WI38 (cell line): ENCODE measurements at regions not wholly inside any gene's neighbourhood (a gene's known extent, or its start where the extent isn't known, plus 50 kb on each side); places are given as distances from the start of the nearest gene placed in this dataset.

ENCODE experiments used
- H3K4me3 ChIP-seq: 2 replicates; pipeline ENCODE4 v1.5.1; 2011; ENCODE audit warnings: low read depth, mild to moderate bottlenecking, control low read depth, low read length
- CTCF ChIP-seq: IDR thresholded peaks from 2 replicates; pipeline ENCODE4 v1.5.1; 2012; ENCODE audit warnings: low read depth, mild to moderate bottlenecking, control low read depth, low read length

DNA sequence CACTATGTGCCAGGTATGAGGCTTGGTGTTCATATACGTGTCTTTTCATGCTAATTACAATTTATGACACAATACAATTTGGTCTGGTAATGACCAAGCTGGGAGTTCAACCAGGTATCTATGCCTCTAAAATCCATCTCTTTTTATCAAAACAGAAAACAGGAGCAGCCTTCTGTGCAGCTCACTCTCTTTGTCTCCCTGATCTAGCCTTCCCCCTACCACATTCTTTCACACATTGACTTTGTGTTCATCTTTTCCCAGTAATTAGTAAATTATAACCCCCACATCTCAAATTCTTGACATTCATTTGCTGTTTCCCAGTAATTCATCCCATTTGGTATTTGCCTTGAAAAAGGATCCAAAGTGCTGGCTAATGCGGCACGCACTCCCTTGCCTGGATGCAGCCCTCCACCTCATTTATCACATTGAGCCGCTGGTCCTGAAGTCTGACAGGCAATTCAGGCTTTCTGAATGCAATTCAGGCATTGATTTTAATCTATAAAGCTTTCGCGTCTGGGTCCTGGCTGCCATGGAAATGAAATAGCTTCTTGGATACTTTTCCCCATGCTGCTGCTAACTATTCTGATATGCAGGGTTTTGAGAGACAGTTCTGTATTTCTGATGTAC is 112.5 kb upstream of the ANKRD1 start:
- no peak for TF ChIP-seq CTCF
- no peak overlapping the region for H3K4me3 ChIP-seq

DNA sequence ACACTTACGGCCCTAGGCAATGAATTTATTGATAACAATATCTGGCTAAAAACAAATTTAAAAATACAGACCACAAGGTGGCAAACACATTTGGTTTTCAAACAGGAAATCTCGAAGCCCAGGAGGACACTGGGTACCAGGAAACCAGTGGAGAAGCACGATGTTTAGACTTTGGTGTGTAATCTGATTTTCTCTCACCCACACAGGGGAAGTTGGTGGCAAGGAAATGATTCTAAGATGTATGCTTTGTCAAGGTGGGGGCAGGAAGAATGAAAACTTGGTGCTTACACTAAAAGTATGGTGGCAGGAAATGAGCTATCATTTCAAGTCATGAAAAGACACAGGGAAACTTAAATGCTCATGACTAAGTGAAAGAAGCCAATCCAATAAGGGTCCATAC is 113.2 kb upstream of the ANKRD1 start:
- no peak for TF ChIP-seq CTCF
- no peak overlapping the region for H3K4me3 ChIP-seq

GRCh38 chr10:91034494-91035159 is 113.7 kb upstream of the ANKRD1 start:
- TF ChIP-seq CTCF, result no peak
- no peak overlapping the region for H3K4me3 ChIP-seq

DNA sequence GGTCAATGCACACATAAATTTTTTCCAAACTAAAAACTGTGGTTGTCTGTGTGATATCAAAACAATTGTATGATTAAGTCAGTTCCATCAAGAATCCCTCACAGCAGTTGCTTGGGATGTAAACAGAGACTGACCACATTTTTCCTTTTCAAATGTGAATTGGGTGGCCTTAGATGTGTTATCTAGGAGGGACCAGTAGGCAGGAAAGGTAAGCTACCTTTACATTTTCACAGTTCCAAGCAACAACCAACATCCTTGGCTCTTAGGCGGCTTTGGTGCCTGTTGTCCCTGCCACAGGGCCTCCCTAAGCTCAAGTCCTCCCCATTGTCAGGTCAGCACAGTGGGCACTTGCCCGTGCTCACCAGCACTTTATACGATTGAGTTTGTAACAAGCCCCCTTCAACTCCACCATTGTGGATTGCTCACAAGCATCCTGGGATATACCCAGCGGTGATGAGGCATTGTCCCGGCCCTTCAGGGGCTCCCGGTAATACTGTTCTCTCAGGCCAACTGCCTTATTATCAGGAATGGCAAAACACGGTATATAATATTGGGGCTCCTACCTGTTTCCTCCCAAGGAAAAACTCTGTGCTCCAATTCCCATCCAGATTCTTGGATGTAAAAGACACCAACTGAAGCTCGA is 114.9 kb upstream of the ANKRD1 start:
- no peak for TF ChIP-seq CTCF
- no peak overlapping the region for H3K4me3 ChIP-seq

DNA sequence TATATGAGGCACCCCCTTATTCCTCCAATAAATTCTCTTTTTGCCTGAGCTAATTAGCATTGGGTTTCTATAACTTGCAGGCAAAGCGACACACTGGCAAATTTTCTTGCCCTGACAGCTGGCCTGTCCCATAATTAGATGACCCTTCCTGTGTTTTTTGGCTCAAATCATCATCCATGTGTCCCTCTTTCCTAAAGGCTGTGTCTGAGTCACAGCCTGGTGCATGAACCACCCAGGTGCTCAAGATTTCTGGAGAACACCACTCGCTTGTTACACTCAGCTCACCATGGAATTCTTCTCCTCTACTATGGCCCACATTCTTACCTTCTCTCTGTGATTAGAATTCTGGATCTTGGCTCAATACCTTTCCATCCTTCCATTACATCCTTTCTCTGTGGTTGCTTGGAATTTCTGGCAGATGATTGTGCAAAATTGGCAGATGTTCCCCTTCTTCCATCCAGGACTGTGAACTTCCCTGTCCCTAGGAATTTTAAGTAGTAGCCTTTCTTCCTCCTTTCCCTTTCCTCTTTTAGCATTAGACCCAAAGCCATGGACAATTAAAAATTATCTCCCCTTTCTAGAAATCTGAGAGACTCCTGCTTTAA is 116.0 kb upstream of the ANKRD1 start:
- H3K4me3 ChIP-seq, result no peak overlapping the region
- no peak for TF ChIP-seq CTCF

DNA sequence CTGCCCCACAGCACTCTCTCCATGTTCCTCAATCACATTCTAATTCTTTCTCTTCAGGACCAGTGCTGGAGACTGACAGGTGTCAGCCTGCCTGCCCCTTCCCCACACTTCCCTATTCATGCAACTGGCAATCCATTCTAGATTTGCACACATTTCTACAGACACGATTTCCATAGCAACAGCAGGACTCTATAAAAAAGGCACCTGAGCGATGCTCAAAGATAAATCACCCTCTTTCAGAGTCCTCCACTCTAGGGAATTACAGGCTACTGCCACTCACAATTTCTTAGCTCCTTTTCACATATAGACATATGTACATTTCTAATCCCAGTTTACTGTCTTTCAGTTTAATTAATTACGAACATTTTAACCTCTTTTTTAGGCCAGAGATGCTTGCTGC is 118.1 kb upstream of the ANKRD1 start:
- no peak for TF ChIP-seq CTCF

GRCh38 chr10:91040343-91040742 is 119.5 kb upstream of the ANKRD1 start:
- H3K4me3 ChIP-seq, result no peak overlapping the region

More for the DNA sequence above, 118.1 kb upstream of the ANKRD1 start:
- no peak overlapping the region for H3K4me3 ChIP-seq

More at GRCh38 chr10:91040343-91040742, 119.5 kb upstream of the ANKRD1 start:
- no peak for TF ChIP-seq CTCF
